ENCODE measurements at regions not wholly inside any gene's neighbourhood (a gene's known extent, or its start where the extent isn't known, plus 50 kb on each side); places are given as distances from the start of the nearest gene placed in this dataset.

DNA sequence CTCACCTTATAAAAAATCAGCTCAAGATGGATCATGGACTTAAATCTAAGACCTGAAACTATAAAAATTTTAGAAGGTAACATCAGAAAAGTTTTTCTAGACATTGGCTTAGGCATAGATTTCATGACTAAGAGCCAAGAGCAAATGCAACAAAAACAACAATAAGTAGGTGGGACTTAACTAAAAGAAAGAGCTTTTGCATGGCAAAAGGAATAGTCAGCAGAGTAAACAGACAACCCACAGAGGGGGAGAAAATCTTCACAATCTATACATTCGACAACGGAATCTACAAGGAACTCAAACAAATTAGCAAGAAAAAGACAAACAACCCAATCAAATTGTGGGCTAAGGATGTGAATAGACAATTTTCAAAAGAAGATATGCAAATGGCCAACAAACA is 368.4 kb upstream of the KIF2B start:
- Histone ChIP-seq H3K4me1 (ENCODE audit: control insufficient read depth, insufficient read depth, low read length) (no peaks in the 10 kb centered on the region), H3K9me3 (ENCODE audit: control insufficient read depth, insufficient read depth, low read depth, low read length) (no peaks in the 10 kb centered on the region), H3K36me3 (ENCODE audit: control insufficient read depth, insufficient read depth, low read length) (no peaks in the 10 kb centered on the region), H3K4me3 (ENCODE audit: low read depth in 2 of 2, low read length in 2 of 2) (no peak overlapping the region), H3K27me3 (ENCODE audit: control insufficient read depth, insufficient read depth, low read length) (no peaks in the 10 kb centered on the region), H3K27ac (ENCODE audit: low read length) (no peak overlapping the region)
- ChIA-PET POLR2A (no interaction called here), CTCF (no interaction called here)
- in situ Hi-C loops (cut with HindIII; ENCODE audit: low pct_unique_long_range_greater_than_20kb, low sequenced_read_pairs) (no loop called here), intact Hi-C loops (cut with micrococcal nuclease; ENCODE audit: unreplicated experiment) (no loop called here)
- DNase-seq (ENCODE audit: low read depth, low spot score) = no peak
- TF ChIP-seq, protein P1, sequence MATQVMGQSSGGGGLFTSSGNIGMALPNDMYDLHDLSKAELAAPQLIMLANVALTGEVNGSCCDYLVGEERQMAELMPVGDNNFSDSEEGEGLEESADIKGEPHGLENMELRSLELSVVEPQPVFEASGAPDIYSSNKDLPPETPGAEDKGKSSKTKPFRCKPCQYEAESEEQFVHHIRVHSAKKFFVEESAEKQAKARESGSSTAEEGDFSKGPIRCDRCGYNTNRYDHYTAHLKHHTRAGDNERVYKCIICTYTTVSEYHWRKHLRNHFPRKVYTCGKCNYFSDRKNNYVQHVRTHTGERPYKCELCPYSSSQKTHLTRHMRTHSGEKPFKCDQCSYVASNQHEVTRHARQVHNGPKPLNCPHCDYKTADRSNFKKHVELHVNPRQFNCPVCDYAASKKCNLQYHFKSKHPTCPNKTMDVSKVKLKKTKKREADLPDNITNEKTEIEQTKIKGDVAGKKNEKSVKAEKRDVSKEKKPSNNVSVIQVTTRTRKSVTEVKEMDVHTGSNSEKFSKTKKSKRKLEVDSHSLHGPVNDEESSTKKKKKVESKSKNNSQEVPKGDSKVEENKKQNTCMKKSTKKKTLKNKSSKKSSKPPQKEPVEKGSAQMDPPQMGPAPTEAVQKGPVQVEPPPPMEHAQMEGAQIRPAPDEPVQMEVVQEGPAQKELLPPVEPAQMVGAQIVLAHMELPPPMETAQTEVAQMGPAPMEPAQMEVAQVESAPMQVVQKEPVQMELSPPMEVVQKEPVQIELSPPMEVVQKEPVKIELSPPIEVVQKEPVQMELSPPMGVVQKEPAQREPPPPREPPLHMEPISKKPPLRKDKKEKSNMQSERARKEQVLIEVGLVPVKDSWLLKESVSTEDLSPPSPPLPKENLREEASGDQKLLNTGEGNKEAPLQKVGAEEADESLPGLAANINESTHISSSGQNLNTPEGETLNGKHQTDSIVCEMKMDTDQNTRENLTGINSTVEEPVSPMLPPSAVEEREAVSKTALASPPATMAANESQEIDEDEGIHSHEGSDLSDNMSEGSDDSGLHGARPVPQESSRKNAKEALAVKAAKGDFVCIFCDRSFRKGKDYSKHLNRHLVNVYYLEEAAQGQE (IDR thresholded peaks at IDR 0.05; ENCODE audit: insufficient read depth in 1 of 2, low read depth in 2 of 2, low read length in 1 of 2) = no peak
- TF ChIP-seq TCF7L2 (IDR thresholded peaks at IDR 0.05; ENCODE audit: low read depth, low read length) = no peak
- TF ChIP-seq, protein P2, sequence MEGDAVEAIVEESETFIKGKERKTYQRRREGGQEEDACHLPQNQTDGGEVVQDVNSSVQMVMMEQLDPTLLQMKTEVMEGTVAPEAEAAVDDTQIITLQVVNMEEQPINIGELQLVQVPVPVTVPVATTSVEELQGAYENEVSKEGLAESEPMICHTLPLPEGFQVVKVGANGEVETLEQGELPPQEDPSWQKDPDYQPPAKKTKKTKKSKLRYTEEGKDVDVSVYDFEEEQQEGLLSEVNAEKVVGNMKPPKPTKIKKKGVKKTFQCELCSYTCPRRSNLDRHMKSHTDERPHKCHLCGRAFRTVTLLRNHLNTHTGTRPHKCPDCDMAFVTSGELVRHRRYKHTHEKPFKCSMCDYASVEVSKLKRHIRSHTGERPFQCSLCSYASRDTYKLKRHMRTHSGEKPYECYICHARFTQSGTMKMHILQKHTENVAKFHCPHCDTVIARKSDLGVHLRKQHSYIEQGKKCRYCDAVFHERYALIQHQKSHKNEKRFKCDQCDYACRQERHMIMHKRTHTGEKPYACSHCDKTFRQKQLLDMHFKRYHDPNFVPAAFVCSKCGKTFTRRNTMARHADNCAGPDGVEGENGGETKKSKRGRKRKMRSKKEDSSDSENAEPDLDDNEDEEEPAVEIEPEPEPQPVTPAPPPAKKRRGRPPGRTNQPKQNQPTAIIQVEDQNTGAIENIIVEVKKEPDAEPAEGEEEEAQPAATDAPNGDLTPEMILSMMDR (IDR thresholded peaks at IDR 0.05) = no peak
- no peak for TF ChIP-seq SIN3A (IDR thresholded peaks at IDR 0.05; ENCODE audit: borderline replicate concordance, insufficient read depth, low read depth, low read length)
- no peak for TF ChIP-seq POLR2AphosphoS5 (IDR thresholded peaks at IDR 0.05; ENCODE audit: low read depth, low read length)
- no peak for ATAC-seq
- BruUV-seq (replicated peaks) = no TSS peak

DNA sequence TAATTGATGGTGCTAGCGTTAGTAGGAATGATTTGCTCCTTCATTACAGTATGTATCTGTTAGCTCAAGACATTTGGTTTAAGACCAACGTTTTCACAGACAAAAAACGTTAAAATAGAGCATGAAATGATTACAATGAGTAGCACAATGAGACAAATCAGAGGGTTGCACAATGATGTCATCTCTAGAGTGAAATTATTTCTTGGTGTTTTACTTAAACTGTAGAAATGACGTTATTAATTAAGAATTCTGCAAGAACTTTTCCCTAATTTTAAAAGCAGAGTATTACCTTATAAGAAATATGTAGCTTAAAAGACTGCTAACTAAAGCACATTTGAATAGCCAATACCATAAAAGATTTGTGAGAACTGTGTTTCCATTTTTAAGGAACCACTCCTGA is 373.4 kb upstream of the KIF2B start:
- POLR2A ChIA-PET = no interaction called here
- no peaks in the 10 kb centered on the region for H3K4me1 ChIP-seq (ENCODE audit: control insufficient read depth, insufficient read depth, low read length)
- no peaks in the 10 kb centered on the region for H3K27me3 ChIP-seq (ENCODE audit: control insufficient read depth, insufficient read depth, low read length)
- H3K4me3 ChIP-seq (ENCODE audit: low read depth in 2 of 2, low read length in 2 of 2) = no peak overlapping the region
- in situ Hi-C loops (cut with HindIII; ENCODE audit: low pct_unique_long_range_greater_than_20kb, low sequenced_read_pairs) (no loop called here), intact Hi-C loops (cut with micrococcal nuclease; ENCODE audit: unreplicated experiment) (no loop called here)
- CTCF ChIA-PET = no interaction called here
- no peak for ATAC-seq
- H3K9me3 ChIP-seq (ENCODE audit: control insufficient read depth, insufficient read depth, low read depth, low read length) = no peaks in the 10 kb centered on the region
- H3K36me3 ChIP-seq (ENCODE audit: control insufficient read depth, insufficient read depth, low read length) = no peaks in the 10 kb centered on the region
- BruUV-seq (replicated peaks) = no TSS peak
- DNase-seq (ENCODE audit: low read depth, low spot score) = no peak
- H3K27ac ChIP-seq (ENCODE audit: low read length) = no peak overlapping the region
- TF ChIP-seq, protein P1 (IDR thresholded peaks at IDR 0.05; ENCODE audit: insufficient read depth in 1 of 2, low read depth in 2 of 2, low read length in 1 of 2) = no peak
- TF ChIP-seq SIN3A (IDR thresholded peaks at IDR 0.05; ENCODE audit: borderline replicate concordance, insufficient read depth, low read depth, low read length) = no peak
- TF ChIP-seq, protein P2 (IDR thresholded peaks at IDR 0.05) = no peak
- TF ChIP-seq TCF7L2 (IDR thresholded peaks at IDR 0.05; ENCODE audit: low read depth, low read length) = no peak
- TF ChIP-seq POLR2AphosphoS5 (IDR thresholded peaks at IDR 0.05; ENCODE audit: low read depth, low read length) = no peak

Data from Panc1 (cell line).